ENCODE measurements at regions not wholly inside any gene's neighbourhood (a gene's known extent, or its start where the extent isn't known, plus 50 kb on each side); places are given as distances from the start of the nearest gene placed in this dataset.
"Not testable (repeated sequence)": the region's sequence is repeated elsewhere in the genome, so short reads cannot be mapped to it uniquely, and the experiment has no call there.

- DNase-seq (ENCODE audit: low read depth in 2 of 3, low spot score in 2 of 3), result no peak
Measured at GRCh38 chr2:123359636-123360035, 665.5 kb upstream of the CNTNAP5 start.

GRCh38 chr2:123362671-123363440 is 662.2 kb upstream of the CNTNAP5 start:
- no peak for DNase-seq (ENCODE audit: low read depth in 2 of 3, low spot score in 2 of 3)

- no peak for DNase-seq (ENCODE audit: low read depth in 2 of 3, low spot score in 2 of 3)
Measured at GRCh38 chr2:123363826-123364225, 661.3 kb upstream of the CNTNAP5 start.

GRCh38 chr2:123364243-123364896 is 660.7 kb upstream of the CNTNAP5 start:
- DNase-seq (ENCODE audit: low read depth in 2 of 3, low spot score in 2 of 3), result no peak

GRCh38 chr2:123366239-123366837 is 658.7 kb upstream of the CNTNAP5 start:
- no peak for DNase-seq (ENCODE audit: low read depth in 2 of 3, low spot score in 2 of 3)

- no peak for DNase-seq (ENCODE audit: low read depth in 2 of 3, low spot score in 2 of 3)
Measured at GRCh38 chr2:123370186-123370585, 654.9 kb upstream of the CNTNAP5 start.

GRCh38 chr2:123371535-123371934 is 653.6 kb upstream of the CNTNAP5 start:
- DNase-seq (ENCODE audit: low read depth in 2 of 3, low spot score in 2 of 3), result no peak

GRCh38 chr2:123380370-123380935 is 644.6 kb upstream of the CNTNAP5 start:
- DNase-seq (ENCODE audit: low read depth in 2 of 3, low spot score in 2 of 3), result no peak

GRCh38 chr2:123415678-123416077 is 609.4 kb upstream of the CNTNAP5 start:
- DNase-seq (ENCODE audit: low read depth in 2 of 3, low spot score in 2 of 3), result no peak

- DNase-seq (ENCODE audit: low read depth in 2 of 3, low spot score in 2 of 3), result no peak
Measured at GRCh38 chr2:123419976-123420375, 605.1 kb upstream of the CNTNAP5 start.

- no peak for DNase-seq (ENCODE audit: low read depth in 2 of 3, low spot score in 2 of 3)
Measured at GRCh38 chr2:123434546-123435395, 590.3 kb upstream of the CNTNAP5 start.

GRCh38 chr2:123438251-123438650 is 586.8 kb upstream of the CNTNAP5 start:
- no peak for DNase-seq (ENCODE audit: low read depth in 2 of 3, low spot score in 2 of 3)

- DNase-seq (ENCODE audit: low read depth in 2 of 3, low spot score in 2 of 3), result no peak
Measured at GRCh38 chr2:123438675-123439074, 586.4 kb upstream of the CNTNAP5 start.

GRCh38 chr2:123448801-123449200 is 576.3 kb upstream of the CNTNAP5 start:
- DNase-seq (ENCODE audit: low read depth in 2 of 3, low spot score in 2 of 3), result no peak

- no peak for DNase-seq (ENCODE audit: low read depth in 2 of 3, low spot score in 2 of 3)
Measured at GRCh38 chr2:123451542-123451941, 573.5 kb upstream of the CNTNAP5 start.

GRCh38 chr2:123453046-123453700 is 571.9 kb upstream of the CNTNAP5 start:
- no peak for DNase-seq (ENCODE audit: low read depth in 2 of 3, low spot score in 2 of 3)

- no peak for DNase-seq (ENCODE audit: low read depth in 2 of 3, low spot score in 2 of 3)
Measured at GRCh38 chr2:123453772-123454171, 571.3 kb upstream of the CNTNAP5 start.

- not testable (repeated sequence) for DNase-seq (ENCODE audit: low read depth in 2 of 3, low spot score in 2 of 3)
Measured at GRCh38 chr2:123455234-123455633, 569.9 kb upstream of the CNTNAP5 start.

- DNase-seq (ENCODE audit: low read depth in 2 of 3, low spot score in 2 of 3), result no peak
Measured at GRCh38 chr2:123456416-123456815, 568.7 kb upstream of the CNTNAP5 start.

GRCh38 chr2:123463886-123464285 is 561.2 kb upstream of the CNTNAP5 start:
- DNase-seq (ENCODE audit: low read depth in 2 of 3, low spot score in 2 of 3), result no peak

All from hematopoietic multipotent progenitor cell (in vitro differentiated cells).